ENCODE measurements at regions not wholly inside any gene's neighbourhood (a gene's known extent, or its start where the extent isn't known, plus 50 kb on each side); places are given as distances from the start of the nearest gene placed in this dataset.

- FAIRE-seq: no peak
- Histone ChIP-seq H2AFZ (ENCODE audit: low read depth, low read length) (no peak overlapping the region), H3K27ac (ENCODE audit: insufficient read depth, low read depth, low read length) (no peak overlapping the region), H3K4me2 (ENCODE audit: insufficient read depth, low read length) (no peak overlapping the region), H3K79me2 (ENCODE audit: control insufficient read depth, insufficient read depth, low read length) (no peaks in the 10 kb centered on the region), H3K9me3 (replicated peaks; ENCODE audit: control insufficient read depth, insufficient read depth, low read length) (no peaks in the 10 kb centered on the region), H3K36me3 (ENCODE audit: control insufficient read depth in 2 of 2, extremely low read depth in 1 of 2, insufficient read depth in 2 of 2, low read length in 2 of 2) (no peaks in the 10 kb centered on the region), H4K20me1 (replicated peaks; ENCODE audit: control insufficient read depth, extremely low read depth, insufficient read depth, low read length) (no peaks in the 10 kb centered on the region), H3K9ac (replicated peaks; ENCODE audit: extremely low read depth, insufficient read depth, low read length) (no peak overlapping the region), H3K9me1 (replicated peaks; ENCODE audit: control insufficient read depth, extremely low read depth, insufficient read depth, low read length) (no peaks in the 10 kb centered on the region), H3K27me3 (ENCODE audit: control insufficient read depth in 2 of 2, insufficient read depth in 2 of 2, low read length in 2 of 2) (no peaks in the 10 kb centered on the region), H3K4me1 (ENCODE audit: control insufficient read depth, extremely low read depth, insufficient read depth, low read length) (no peaks in the 10 kb centered on the region), H3K4me3 (replicated peaks in 1 of 3; ENCODE audit: insufficient read depth in 1 of 3, low read depth in 1 of 3, low read length in 3 of 3) (no peak overlapping the region)
- ChIA-PET CTCF (no interaction called here), POLR2A (no interaction called here)
- no TSS peak for BruUV-seq (replicated peaks)
- intact Hi-C loops (cut with micrococcal nuclease): no loop called here
- TF ChIP-seq MYC (IDR thresholded peaks at IDR 0.05; ENCODE audit: low read depth, low read length): no peak
- TF ChIP-seq, protein P1, sequence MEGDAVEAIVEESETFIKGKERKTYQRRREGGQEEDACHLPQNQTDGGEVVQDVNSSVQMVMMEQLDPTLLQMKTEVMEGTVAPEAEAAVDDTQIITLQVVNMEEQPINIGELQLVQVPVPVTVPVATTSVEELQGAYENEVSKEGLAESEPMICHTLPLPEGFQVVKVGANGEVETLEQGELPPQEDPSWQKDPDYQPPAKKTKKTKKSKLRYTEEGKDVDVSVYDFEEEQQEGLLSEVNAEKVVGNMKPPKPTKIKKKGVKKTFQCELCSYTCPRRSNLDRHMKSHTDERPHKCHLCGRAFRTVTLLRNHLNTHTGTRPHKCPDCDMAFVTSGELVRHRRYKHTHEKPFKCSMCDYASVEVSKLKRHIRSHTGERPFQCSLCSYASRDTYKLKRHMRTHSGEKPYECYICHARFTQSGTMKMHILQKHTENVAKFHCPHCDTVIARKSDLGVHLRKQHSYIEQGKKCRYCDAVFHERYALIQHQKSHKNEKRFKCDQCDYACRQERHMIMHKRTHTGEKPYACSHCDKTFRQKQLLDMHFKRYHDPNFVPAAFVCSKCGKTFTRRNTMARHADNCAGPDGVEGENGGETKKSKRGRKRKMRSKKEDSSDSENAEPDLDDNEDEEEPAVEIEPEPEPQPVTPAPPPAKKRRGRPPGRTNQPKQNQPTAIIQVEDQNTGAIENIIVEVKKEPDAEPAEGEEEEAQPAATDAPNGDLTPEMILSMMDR (IDR thresholded peaks at IDR 0.05; ENCODE audit: extremely low read depth in 1 of 2, insufficient read depth in 1 of 2, low read depth in 1 of 2, low read length in 2 of 2): no peak
- TF ChIP-seq FOS (IDR thresholded peaks at IDR 0.05; ENCODE audit: borderline replicate concordance, insufficient read depth, low read length): no peak
- TF ChIP-seq EZH2 (IDR thresholded peaks at IDR 0.05; ENCODE audit: borderline replicate concordance, low read depth, low read length, severe bottlenecking): no peak
- no peak for TF ChIP-seq POLR2A (IDR thresholded peaks at IDR 0.05; ENCODE audit: low read depth, low read length)
- TF ChIP-seq MAX (IDR thresholded peaks at IDR 0.05; ENCODE audit: insufficient read depth, insufficient read length): no peak
- TF ChIP-seq GATA2 (IDR thresholded peaks at IDR 0.05; ENCODE audit: insufficient read depth, insufficient read length, low read depth, low read length): no peak
- TF ChIP-seq JUN (IDR thresholded peaks at IDR 0.05; ENCODE audit: borderline replicate concordance, insufficient read depth, insufficient read length, low read depth): no peak
- no peak for TF ChIP-seq POLR2AphosphoS5 (IDR thresholded peaks at IDR 0.05; ENCODE audit: insufficient read depth, low read depth, low read length)
- dilution Hi-C loops (cut with MboI; ENCODE audit: extremely low pct_ligation_motif_present, low sequenced_read_pairs): no loop called here
- no peak for DNase-seq (ENCODE audit: low read depth, low spot score)
These were observed 176.7 kb downstream of the MED10 start for GRCh38 chr5:6201631-6202030.
